Ishikawa (cell line): ENCODE measurements at regions not wholly inside any gene's neighbourhood (a gene's known extent, or its start where the extent isn't known, plus 50 kb on each side); places are given as distances from the start of the nearest gene placed in this dataset.
A peak's percentile ranks its signal among the peaks of the same experiment; 100 is the strongest.

ENCODE experiments used
- CEBPB ChIP-seq: IDR thresholded peaks from 2 replicates; pipeline ENCODE4 v1.6.1; 2012
- CREB1 ChIP-seq: IDR thresholded peaks from 2 replicates; pipeline ENCODE4 v1.6.1; 2012; ENCODE audit warnings: low read depth
- EGR1 ChIP-seq: IDR thresholded peaks from 2 replicates; pipeline ENCODE4 v1.6.1; 2012
- EP300 ChIP-seq: IDR thresholded peaks from 2 replicates; pipeline ENCODE4 v1.6.1; 2012; ENCODE audit warnings: borderline replicate concordance
- FOXM1 ChIP-seq: IDR thresholded peaks from 2 replicates; pipeline ENCODE4 v1.6.1; 2012; ENCODE audit warnings: low read depth, borderline replicate concordance
- NFIC ChIP-seq: IDR thresholded peaks from 2 replicates; pipeline ENCODE4 v1.6.1; 2012
- RAD21 ChIP-seq: IDR thresholded peaks from 2 replicates; pipeline ENCODE4 v1.6.1; 2012; ENCODE audit warnings: low read depth
- TAF1 ChIP-seq: IDR thresholded peaks from 2 replicates; pipeline ENCODE4 v1.6.1; 2012; ENCODE audit warnings: low read depth, mild to moderate bottlenecking
- TCF12 ChIP-seq: IDR thresholded peaks from 2 replicates; pipeline ENCODE4 v1.6.1; 2012; ENCODE audit warnings: low read depth
- TEAD4 ChIP-seq: IDR thresholded peaks from 2 replicates; pipeline ENCODE4 v1.6.1; 2012
- YY1 ChIP-seq: IDR thresholded peaks from 2 replicates; pipeline ENCODE4 v1.6.1; 2012; ENCODE audit warnings: low read depth
- ZBTB7A ChIP-seq: IDR thresholded peaks from 2 replicates; pipeline ENCODE4 v1.6.1; 2012; ENCODE audit warnings: low read depth
- TF ChIP-seq, protein P1 (sequence below): IDR thresholded peaks from 2 replicates; pipeline ENCODE4 v1.6.1; 2012
- TF ChIP-seq, protein P2 (sequence below): IDR thresholded peaks from 2 replicates; pipeline ENCODE4 v1.6.1; 2012
- TF ChIP-seq, protein P3 (sequence below): IDR thresholded peaks from 2 replicates; pipeline ENCODE4 v1.6.1; 2012; ENCODE audit warnings: low read depth, mild to moderate bottlenecking

DNA sequence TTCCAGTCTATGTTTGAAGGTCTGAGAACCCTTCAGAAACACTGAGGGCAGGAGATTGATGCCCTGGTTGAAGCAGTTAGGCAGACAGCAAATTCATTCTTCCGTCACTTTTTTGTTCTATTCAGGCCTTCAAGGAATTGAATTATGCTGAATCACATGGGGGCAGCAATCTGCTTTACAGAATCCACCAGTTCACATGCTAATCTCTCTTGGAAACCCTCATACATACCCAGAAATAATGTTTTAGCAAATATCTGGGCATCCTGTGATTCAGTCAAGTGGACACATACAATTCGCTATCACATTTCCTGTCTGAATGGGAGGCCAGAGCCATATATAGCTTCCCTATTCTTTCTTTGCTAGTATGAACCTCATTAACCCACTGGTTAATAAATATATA lies 301.4 kb upstream of the CNTNAP5 start:
- TF ChIP-seq FOXM1 (no peak), EGR1 (no peak), TAF1 (no peak), TCF12 (no peak), CREB1 (no peak)
- TF ChIP-seq, protein P1, sequence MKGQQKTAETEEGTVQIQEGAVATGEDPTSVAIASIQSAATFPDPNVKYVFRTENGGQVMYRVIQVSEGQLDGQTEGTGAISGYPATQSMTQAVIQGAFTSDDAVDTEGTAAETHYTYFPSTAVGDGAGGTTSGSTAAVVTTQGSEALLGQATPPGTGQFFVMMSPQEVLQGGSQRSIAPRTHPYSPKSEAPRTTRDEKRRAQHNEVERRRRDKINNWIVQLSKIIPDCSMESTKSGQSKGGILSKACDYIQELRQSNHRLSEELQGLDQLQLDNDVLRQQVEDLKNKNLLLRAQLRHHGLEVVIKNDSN = no peak
- TF ChIP-seq, protein P2, sequence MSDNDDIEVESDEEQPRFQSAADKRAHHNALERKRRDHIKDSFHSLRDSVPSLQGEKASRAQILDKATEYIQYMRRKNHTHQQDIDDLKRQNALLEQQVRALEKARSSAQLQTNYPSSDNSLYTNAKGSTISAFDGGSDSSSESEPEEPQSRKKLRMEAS = no peak

DNA sequence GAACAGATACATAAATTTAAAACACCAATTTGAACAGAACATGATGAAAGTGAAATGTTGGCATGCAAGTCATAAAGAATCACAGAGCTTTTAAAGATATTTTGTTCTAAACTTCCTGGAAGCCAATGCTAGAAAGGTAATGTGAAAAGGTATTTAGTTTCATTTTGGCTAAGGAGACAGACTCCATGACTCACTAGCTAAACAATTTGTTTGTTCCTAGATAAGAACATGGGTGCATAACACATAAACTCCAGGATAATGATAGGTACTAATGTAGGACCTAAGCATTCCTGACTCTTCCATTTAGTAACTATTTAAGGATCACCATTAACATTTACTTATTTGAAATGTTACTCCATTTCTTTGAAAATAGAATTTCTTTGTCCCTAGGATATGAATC lies 292.5 kb upstream of the CNTNAP5 start:
- TF ChIP-seq NFIC (peak; percentile 36; the same call in 1 of the 2 replicates), TAF1 (no peak)

DNA sequence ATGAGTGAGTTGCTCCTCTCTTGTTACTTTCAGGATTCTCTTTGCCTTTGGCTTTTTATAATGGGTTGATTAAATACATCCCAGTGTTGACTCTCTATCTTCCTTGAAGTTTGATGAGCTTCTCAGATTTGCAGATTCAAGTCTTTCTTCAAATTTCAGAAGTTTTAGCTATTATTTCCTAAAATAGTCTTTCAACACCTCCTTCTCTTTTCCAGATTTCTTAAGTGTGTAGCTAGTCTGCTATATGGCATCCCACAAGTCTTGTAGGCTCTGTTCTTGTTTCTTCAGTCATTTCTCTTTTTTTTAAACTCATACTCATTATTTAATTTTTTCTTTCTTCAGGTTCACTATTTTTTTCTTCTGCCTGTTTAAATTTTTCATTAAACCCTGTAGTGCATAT lies 287.7 kb upstream of the CNTNAP5 start:
- TF ChIP-seq CREB1 (no peak), ZBTB7A (no peak)
- TF ChIP-seq, protein P3, sequence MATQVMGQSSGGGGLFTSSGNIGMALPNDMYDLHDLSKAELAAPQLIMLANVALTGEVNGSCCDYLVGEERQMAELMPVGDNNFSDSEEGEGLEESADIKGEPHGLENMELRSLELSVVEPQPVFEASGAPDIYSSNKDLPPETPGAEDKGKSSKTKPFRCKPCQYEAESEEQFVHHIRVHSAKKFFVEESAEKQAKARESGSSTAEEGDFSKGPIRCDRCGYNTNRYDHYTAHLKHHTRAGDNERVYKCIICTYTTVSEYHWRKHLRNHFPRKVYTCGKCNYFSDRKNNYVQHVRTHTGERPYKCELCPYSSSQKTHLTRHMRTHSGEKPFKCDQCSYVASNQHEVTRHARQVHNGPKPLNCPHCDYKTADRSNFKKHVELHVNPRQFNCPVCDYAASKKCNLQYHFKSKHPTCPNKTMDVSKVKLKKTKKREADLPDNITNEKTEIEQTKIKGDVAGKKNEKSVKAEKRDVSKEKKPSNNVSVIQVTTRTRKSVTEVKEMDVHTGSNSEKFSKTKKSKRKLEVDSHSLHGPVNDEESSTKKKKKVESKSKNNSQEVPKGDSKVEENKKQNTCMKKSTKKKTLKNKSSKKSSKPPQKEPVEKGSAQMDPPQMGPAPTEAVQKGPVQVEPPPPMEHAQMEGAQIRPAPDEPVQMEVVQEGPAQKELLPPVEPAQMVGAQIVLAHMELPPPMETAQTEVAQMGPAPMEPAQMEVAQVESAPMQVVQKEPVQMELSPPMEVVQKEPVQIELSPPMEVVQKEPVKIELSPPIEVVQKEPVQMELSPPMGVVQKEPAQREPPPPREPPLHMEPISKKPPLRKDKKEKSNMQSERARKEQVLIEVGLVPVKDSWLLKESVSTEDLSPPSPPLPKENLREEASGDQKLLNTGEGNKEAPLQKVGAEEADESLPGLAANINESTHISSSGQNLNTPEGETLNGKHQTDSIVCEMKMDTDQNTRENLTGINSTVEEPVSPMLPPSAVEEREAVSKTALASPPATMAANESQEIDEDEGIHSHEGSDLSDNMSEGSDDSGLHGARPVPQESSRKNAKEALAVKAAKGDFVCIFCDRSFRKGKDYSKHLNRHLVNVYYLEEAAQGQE = no peak

DNA sequence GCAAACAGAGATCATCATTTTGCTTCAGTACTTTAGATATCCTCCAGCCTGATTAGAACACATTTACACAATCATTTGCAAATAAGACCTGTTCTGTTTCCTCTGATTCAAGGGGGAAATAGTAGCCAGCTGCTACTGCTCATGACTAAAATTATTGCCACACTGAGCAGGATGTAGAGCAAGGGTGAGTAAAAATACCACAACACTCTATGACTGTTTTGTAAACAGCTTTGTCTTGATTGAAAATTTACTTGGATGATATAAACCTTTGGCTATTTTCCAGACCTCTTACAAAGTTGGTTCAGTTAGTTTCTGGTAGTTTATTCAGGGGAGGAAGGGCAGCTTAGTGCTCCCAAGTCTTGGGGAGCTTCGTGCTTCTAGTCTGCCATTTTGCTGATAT lies 286.4 kb upstream of the CNTNAP5 start:
- TF ChIP-seq, protein P2 = no peak
- TF ChIP-seq, protein P1 = no peak
- TF ChIP-seq, protein P3 = no peak
- no peak for TF ChIP-seq FOXM1
- TF ChIP-seq CREB1 = no peak
- no peak for TF ChIP-seq RAD21
- no peak for TF ChIP-seq YY1
- TF ChIP-seq CEBPB = no peak
- TF ChIP-seq EP300 = no peak
- no peak for TF ChIP-seq TCF12

DNA sequence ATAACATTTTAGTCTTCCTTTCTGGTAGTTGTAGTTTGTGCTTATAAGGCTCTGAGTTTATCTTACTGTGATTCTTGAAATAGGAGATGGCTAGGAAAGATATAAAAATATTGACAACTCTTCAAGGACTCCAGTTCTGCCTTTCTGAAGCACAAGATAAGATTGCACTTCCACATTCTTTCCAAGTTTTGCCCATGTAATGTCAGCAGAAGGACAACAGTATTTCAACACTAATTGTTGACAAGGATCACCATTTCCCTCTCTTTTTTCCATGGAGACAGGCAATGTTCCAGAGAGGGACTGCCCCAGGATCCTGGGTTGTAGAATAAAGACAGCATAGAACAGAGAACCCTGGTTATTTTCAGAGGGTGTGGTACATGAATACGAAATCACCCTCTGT lies 279.1 kb upstream of the CNTNAP5 start:
- TF ChIP-seq RAD21 (no peak), EP300 (no peak), TEAD4 (no peak), YY1 (no peak), ZBTB7A (no peak), EGR1 (no peak), FOXM1 (no peak), CREB1 (no peak), NFIC (no peak), TCF12 (no peak), TAF1 (no peak), CEBPB (no peak)
- TF ChIP-seq, protein P3 = no peak
- TF ChIP-seq, protein P2 = no peak
- TF ChIP-seq, protein P1 = no peak
